MM.1S (cell line): ENCODE measurements at regions not wholly inside any gene's neighbourhood (a gene's known extent, or its start where the extent isn't known, plus 50 kb on each side); places are given as distances from the start of the nearest gene placed in this dataset.

Experiments used
- EZH2 ChIP-seq: fragments of 300-600 bp; sonication (generic); optimal IDR thresholded peaks from 2 replicates; pipeline ENCODE3; 2017; ENCODE audit warnings: low read depth, mild to moderate bottlenecking, antibody characterized with exemption, low read length, mixed read lengths
- TF ChIP-seq, protein P1 (sequence below): fragments of 300-600 bp; sonication (generic); IDR thresholded peaks from 2 replicates; pipeline ENCODE4 v1.5.1; 2016; ENCODE audit warnings: antibody characterized with exemption, low read length, mixed read lengths

- TF ChIP-seq, protein P1, sequence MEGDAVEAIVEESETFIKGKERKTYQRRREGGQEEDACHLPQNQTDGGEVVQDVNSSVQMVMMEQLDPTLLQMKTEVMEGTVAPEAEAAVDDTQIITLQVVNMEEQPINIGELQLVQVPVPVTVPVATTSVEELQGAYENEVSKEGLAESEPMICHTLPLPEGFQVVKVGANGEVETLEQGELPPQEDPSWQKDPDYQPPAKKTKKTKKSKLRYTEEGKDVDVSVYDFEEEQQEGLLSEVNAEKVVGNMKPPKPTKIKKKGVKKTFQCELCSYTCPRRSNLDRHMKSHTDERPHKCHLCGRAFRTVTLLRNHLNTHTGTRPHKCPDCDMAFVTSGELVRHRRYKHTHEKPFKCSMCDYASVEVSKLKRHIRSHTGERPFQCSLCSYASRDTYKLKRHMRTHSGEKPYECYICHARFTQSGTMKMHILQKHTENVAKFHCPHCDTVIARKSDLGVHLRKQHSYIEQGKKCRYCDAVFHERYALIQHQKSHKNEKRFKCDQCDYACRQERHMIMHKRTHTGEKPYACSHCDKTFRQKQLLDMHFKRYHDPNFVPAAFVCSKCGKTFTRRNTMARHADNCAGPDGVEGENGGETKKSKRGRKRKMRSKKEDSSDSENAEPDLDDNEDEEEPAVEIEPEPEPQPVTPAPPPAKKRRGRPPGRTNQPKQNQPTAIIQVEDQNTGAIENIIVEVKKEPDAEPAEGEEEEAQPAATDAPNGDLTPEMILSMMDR: no peak
- no peak for TF ChIP-seq EZH2
These were observed 771.4 kb upstream of the MIR17HG start for GRCh38 chr13:90576067-90576466.
